ENCODE measurements at regions not wholly inside any gene's neighbourhood (a gene's known extent, or its start where the extent isn't known, plus 50 kb on each side); places are given as distances from the start of the nearest gene placed in this dataset.
A peak's percentile ranks its signal among the peaks of the same experiment; 100 is the strongest.

GRCh38 chr1:235027076-235027861 is 101.4 kb downstream of the TOMM20 start:
- DNase-seq (ENCODE audit: low spot score): no peak

- no peak for DNase-seq (ENCODE audit: low spot score)
Observed at GRCh38 chr1:235025422-235025984, 103.1 kb downstream of the TOMM20 start.

GRCh38 chr1:235024711-235025421 is 103.8 kb downstream of the TOMM20 start:
- DNase-seq (ENCODE audit: low spot score): no peak

GRCh38 chr1:235023711-235024439 is 104.8 kb downstream of the TOMM20 start:
- no peak for DNase-seq (ENCODE audit: low spot score)

GRCh38 chr1:235022981-235023710 is 105.5 kb downstream of the TOMM20 start:
- DNase-seq (ENCODE audit: low spot score): no peak

- no peak for DNase-seq (ENCODE audit: low spot score)
Observed at GRCh38 chr1:235022341-235022980, 106.2 kb downstream of the TOMM20 start.

GRCh38 chr1:235021815-235022214 is 106.8 kb downstream of the TOMM20 start:
- DNase-seq (ENCODE audit: low spot score): no peak

- no peak for DNase-seq (ENCODE audit: low spot score)
Observed at GRCh38 chr1:235021321-235021720, 107.3 kb downstream of the TOMM20 start.

GRCh38 chr1:235019961-235020360 is 108.7 kb downstream of the TOMM20 start:
- no peak for DNase-seq (ENCODE audit: low spot score)

GRCh38 chr1:235019471-235019870 is 109.2 kb downstream of the TOMM20 start:
- DNase-seq (ENCODE audit: low spot score): no peak

- DNase-seq (ENCODE audit: low spot score): no peak
Observed at GRCh38 chr1:235018720-235019444, 109.8 kb downstream of the TOMM20 start.

- DNase-seq (ENCODE audit: low spot score): peak; percentile 90
Observed at GRCh38 chr1:235018161-235018560, 110.5 kb downstream of the TOMM20 start.

GRCh38 chr1:235017719-235018118 is 110.9 kb downstream of the TOMM20 start:
- DNase-seq (ENCODE audit: low spot score): no peak

- no peak for DNase-seq (ENCODE audit: low spot score)
Observed at GRCh38 chr1:235017191-235017590, 111.4 kb downstream of the TOMM20 start.

- DNase-seq (ENCODE audit: low spot score): no peak
Observed at GRCh38 chr1:235015291-235015985, 113.2 kb downstream of the TOMM20 start.

- no peak for DNase-seq (ENCODE audit: low spot score)
Observed at GRCh38 chr1:235014756-235015155, 113.9 kb downstream of the TOMM20 start.

GRCh38 chr1:235013512-235013911 is 115.1 kb downstream of the TOMM20 start:
- DNase-seq (ENCODE audit: low spot score): no peak

- DNase-seq (ENCODE audit: low spot score): no peak
Observed at GRCh38 chr1:235012436-235013210, 116.0 kb downstream of the TOMM20 start.

Measured in H4 (cell line).